Naive thymus-derived CD4-positive, alpha-beta T cell (primary cell): ENCODE measurements at regions not wholly inside any gene's neighbourhood (a gene's known extent, or its start where the extent isn't known, plus 50 kb on each side); places are given as distances from the start of the nearest gene placed in this dataset.

ENCODE experiments used
- ATAC-seq: fragments of 150-1000 bp; cut with Tn5 transposase; 2 replicates; pipeline ENCODE4 v1.10.0; 2021; ENCODE audit warnings: mild to moderate bottlenecking, moderate library complexity
- CTCF ChIA-PET: fragments of 350-600 bp; sonication (Branson Sonifier 250); formaldehyde crosslinking; loops from one replicate; lab custom pipeline; 2021; ENCODE audit warnings: antibody characterized with exemption; lab: Charles Lee
- POLR2A ChIA-PET: fragments of 350-600 bp; sonication (Branson Sonifier 250); formaldehyde crosslinking; loops from one replicate; lab custom pipeline; 2021; ENCODE audit warnings: antibody characterized with exemption, inconsistent platforms; lab: Charles Lee
- DNase-seq, 9 donors: peaks; one replicate each; pipeline versions ENCODE4 v3.0.0 to v3.0.0-alpha.2; 2020 to 2022; ENCODE audit warnings: mixed read lengths in 1 of 9
- H3K27ac ChIP-seq: one replicate; pipeline ENCODE4 v1.7.0; 2013; ENCODE audit warnings: mild to moderate bottlenecking, low read depth, low read length, moderate library complexity
- H3K27me3 ChIP-seq, 2 donors: one replicate each; pipeline ENCODE4 v1.7.0; 2013; ENCODE audit warnings: low read length in 2 of 2, mild to moderate bottlenecking in 2 of 2, moderate library complexity in 2 of 2; ENCODE audit not compliant: control insufficient read depth in 2 of 2, insufficient read depth in 2 of 2
- H3K36me3 ChIP-seq, 3 experiments: 1 replicate in 2 of 3; 2 replicates in 1 of 3; pipeline ENCODE4 v1.7.0; 2013; ENCODE audit warnings: low read length in 3 of 3, mild to moderate bottlenecking in 3 of 3, moderate library complexity in 1 of 3; ENCODE audit not compliant: insufficient read depth in 3 of 3, control insufficient read depth in 2 of 3
- H3K4me1 ChIP-seq, 2 donors: one replicate each; pipeline ENCODE4 v1.7.0; 2013; ENCODE audit warnings: low read length in 2 of 2, mild to moderate bottlenecking in 2 of 2, moderate library complexity in 1 of 2; ENCODE audit not compliant: control insufficient read depth in 2 of 2, insufficient read depth in 2 of 2
- H3K4me3 ChIP-seq: 2 replicates; pipeline ENCODE4 v1.7.0; 2013; ENCODE audit warnings: mild to moderate bottlenecking, low read length
- H3K9me3 ChIP-seq, 3 experiments: 1 replicate in 2 of 3; 2 replicates in 1 of 3; pipeline ENCODE4 v1.7.0; 2013; ENCODE audit warnings: low read length in 3 of 3; ENCODE audit not compliant: control insufficient read depth in 2 of 3
- H3K27ac Mint-ChIP-seq, 9 donors: one replicate each; pipeline ENCODE4 v1.8.0; 2020 to 2022; ENCODE audit warnings: mixed read lengths in 9 of 9, mild to moderate bottlenecking in 8 of 9, moderate library complexity in 5 of 9, inconsistent platforms in 2 of 9
- H3K27me3 Mint-ChIP-seq, 5 donors: one replicate each; pipeline ENCODE4 v1.8.0; 2021 to 2022; ENCODE audit warnings: mixed read lengths in 5 of 5, mild to moderate bottlenecking in 1 of 5
- H3K36me3 Mint-ChIP-seq, 5 donors: one replicate each; pipeline ENCODE4 v1.8.0; 2020 to 2022; ENCODE audit warnings: mixed read lengths in 5 of 5, mild to moderate bottlenecking in 3 of 5, inconsistent platforms in 1 of 5
- H3K4me1 Mint-ChIP-seq, 7 donors: one replicate each; pipeline ENCODE4 v1.8.0; 2020 to 2022; ENCODE audit warnings: mixed read lengths in 7 of 7, mild to moderate bottlenecking in 3 of 7, inconsistent platforms in 1 of 7
- H3K4me3 Mint-ChIP-seq, 10 donors: one replicate each; pipeline ENCODE4 v1.8.0; 2020 to 2022; ENCODE audit warnings: mild to moderate bottlenecking in 10 of 10, mixed read lengths in 10 of 10, moderate library complexity in 6 of 10, inconsistent platforms in 2 of 10
- H3K9me3 Mint-ChIP-seq, 11 donors: one replicate each; pipeline ENCODE4 v1.8.0; 2020 to 2022; ENCODE audit warnings: mixed read lengths in 11 of 11, mild to moderate bottlenecking in 4 of 11, inconsistent platforms in 1 of 11, moderate library complexity in 1 of 11
- intact Hi-C, 2 donors: fragments of 100-400 bp; cut with micrococcal nuclease; formaldehyde crosslinking; loops; one replicate each; pipeline ENCODE4 v1.15.1; 2023

DNA sequence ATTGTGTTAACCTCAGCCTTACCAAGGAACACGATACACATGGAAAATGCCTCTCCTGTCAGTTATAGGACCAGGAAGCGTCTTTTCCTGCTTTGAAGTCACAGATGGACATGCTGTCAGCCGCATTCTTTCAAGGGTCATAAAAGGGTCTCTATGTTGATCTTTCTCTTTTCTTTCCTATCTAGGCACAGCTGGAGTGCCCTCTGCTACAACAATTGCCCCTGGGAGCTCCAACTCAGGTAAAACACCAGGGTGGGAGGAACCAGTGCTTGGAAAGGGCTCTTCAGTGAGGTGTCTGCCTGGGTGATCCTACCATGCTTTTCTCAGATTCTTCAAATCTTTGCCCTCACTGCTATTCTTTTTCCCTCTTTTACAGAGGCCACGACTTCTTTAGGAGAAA lies 157.4 kb upstream of the CNTN1 start:
- H3K4me3 Mint-ChIP-seq = no peak overlapping the region
- Histone ChIP-seq H3K4me3 (no peak overlapping the region), H3K27ac (no peak overlapping the region), H3K27me3 (no peaks in the 10 kb centered on the region), H3K9me3 (no peaks in the 10 kb centered on the region), H3K36me3 (no peaks in the 10 kb centered on the region), H3K4me1 (no peaks in the 10 kb centered on the region)
- H3K36me3 Mint-ChIP-seq = no peaks in the 10 kb centered on the region
- no peak for DNase-seq
- intact Hi-C loops = no loop called here
- H3K27me3 Mint-ChIP-seq = no peaks in the 10 kb centered on the region
- no peak overlapping the region for H3K27ac Mint-ChIP-seq
- ChIA-PET POLR2A (no interaction called here), CTCF (no interaction called here)
- ATAC-seq = no peak
- H3K4me1 Mint-ChIP-seq = no peaks in the 10 kb centered on the region
- H3K9me3 Mint-ChIP-seq = peaks cover 0 to 14% (median 6%) of the 10 kb centered on the region in 11 donors

DNA sequence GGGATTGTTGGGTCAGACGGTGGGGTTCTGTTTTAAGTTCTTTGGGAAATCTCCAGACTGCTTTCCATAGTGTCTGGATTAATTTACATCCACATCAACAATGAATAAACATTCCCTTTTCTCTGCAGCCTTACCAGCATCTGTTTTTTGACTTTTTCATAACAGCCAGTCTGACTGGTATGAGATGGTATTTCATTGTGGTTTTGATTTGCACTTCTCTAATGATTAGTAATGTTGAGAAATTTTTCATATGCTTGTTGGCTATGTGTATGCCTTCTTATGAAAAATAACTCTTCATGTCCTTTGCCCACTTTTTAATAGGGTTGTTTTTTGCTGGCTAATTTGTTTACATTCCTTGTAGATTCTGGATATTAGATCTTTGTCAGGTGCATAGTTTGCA lies 140.8 kb upstream of the CNTN1 start:
- H3K27me3 ChIP-seq = no peaks in the 10 kb centered on the region
- ATAC-seq (no peak), DNase-seq (no peak)
- H3K36me3 Mint-ChIP-seq = no peaks in the 10 kb centered on the region
- intact Hi-C loops = no loop called here
- H3K36me3 ChIP-seq = no peaks in the 10 kb centered on the region
- ChIA-PET CTCF (no interaction called here), POLR2A (no interaction called here)
- peaks cover 3 to 28% (median 10%) of the 10 kb centered on the region in 11 donors for H3K9me3 Mint-ChIP-seq
- H3K27ac Mint-ChIP-seq = no peak overlapping the region
- no peaks in the 10 kb centered on the region for H3K4me1 ChIP-seq
- no peak overlapping the region for H3K4me3 Mint-ChIP-seq
- no peaks in the 10 kb centered on the region for H3K27me3 Mint-ChIP-seq
- H3K9me3 ChIP-seq = no peaks in the 10 kb centered on the region
- no peak overlapping the region for H3K27ac ChIP-seq
- no peaks in the 10 kb centered on the region for H3K4me1 Mint-ChIP-seq
- H3K4me3 ChIP-seq = no peak overlapping the region

DNA sequence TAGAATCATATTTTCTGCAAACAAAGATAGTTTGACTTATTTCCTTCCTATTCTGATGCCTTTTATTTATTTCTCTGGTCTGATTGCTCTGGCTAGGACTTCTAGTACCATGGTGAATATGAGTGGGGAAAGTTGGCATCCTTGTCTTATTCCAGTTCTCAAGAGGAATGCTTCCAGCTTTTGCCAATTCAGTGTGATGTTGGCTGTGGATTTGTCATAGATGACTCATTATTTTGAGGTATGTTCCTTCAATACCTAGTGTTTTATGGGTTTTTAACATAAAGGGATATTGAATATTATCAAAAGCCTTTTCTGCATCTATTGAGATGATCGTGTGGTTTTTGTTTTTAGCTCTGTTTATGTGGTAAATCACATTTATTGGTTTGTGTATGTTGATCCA lies 139.4 kb upstream of the CNTN1 start:
- no peak overlapping the region for H3K27ac Mint-ChIP-seq
- no peaks in the 10 kb centered on the region for H3K4me1 ChIP-seq
- H3K9me3 ChIP-seq = no peaks in the 10 kb centered on the region
- ATAC-seq (no peak), DNase-seq (no peak)
- H3K4me3 Mint-ChIP-seq = no peak overlapping the region
- ChIA-PET CTCF (no interaction called here), POLR2A (no interaction called here)
- no peaks in the 10 kb centered on the region for H3K27me3 Mint-ChIP-seq
- no peak overlapping the region for H3K4me3 ChIP-seq
- H3K27ac ChIP-seq = no peak overlapping the region
- H3K4me1 Mint-ChIP-seq = no peaks in the 10 kb centered on the region
- intact Hi-C loops = no loop called here
- H3K27me3 ChIP-seq = no peaks in the 10 kb centered on the region
- no peaks in the 10 kb centered on the region for H3K36me3 Mint-ChIP-seq
- no peaks in the 10 kb centered on the region for H3K36me3 ChIP-seq
- H3K9me3 Mint-ChIP-seq = peaks cover 3 to 28% (median 8%) of the 10 kb centered on the region in 11 donors

DNA sequence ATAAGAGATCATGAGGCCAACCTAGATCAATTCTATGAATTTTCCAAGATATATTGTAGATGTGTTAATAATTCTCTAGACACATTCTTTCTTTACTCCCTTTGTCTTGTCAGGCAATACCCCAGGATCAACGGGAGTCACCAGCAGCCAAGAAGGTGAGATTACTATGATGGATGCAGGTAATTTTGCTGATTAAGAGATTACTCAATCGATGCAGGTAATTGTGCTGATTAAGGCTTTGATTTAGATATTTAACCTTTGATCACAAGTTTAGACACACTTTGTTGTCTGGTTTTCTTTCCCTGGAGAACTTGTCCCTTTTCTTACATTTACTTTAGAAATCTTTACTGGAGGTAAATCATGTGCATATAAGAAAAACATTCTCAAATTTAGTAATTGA lies 134.3 kb upstream of the CNTN1 start:
- Mint-ChIP-seq H3K27ac (no peak overlapping the region), H3K4me3 (no peak overlapping the region), H3K9me3 (peaks cover 0 to 22% (median 8%) of the 10 kb centered on the region in 11 donors), H3K4me1 (no peaks in the 10 kb centered on the region), H3K36me3 (no peaks in the 10 kb centered on the region), H3K27me3 (no peaks in the 10 kb centered on the region)
- ChIA-PET CTCF (no interaction called here), POLR2A (no interaction called here)
- H3K4me3 ChIP-seq = no peak overlapping the region
- no peaks in the 10 kb centered on the region for H3K27me3 ChIP-seq
- intact Hi-C loops = no loop called here
- ATAC-seq (no peak), DNase-seq (no peak)
- H3K27ac ChIP-seq = no peak overlapping the region
- H3K36me3 ChIP-seq = no peaks in the 10 kb centered on the region
- no peaks in the 10 kb centered on the region for H3K9me3 ChIP-seq
- no peaks in the 10 kb centered on the region for H3K4me1 ChIP-seq

DNA sequence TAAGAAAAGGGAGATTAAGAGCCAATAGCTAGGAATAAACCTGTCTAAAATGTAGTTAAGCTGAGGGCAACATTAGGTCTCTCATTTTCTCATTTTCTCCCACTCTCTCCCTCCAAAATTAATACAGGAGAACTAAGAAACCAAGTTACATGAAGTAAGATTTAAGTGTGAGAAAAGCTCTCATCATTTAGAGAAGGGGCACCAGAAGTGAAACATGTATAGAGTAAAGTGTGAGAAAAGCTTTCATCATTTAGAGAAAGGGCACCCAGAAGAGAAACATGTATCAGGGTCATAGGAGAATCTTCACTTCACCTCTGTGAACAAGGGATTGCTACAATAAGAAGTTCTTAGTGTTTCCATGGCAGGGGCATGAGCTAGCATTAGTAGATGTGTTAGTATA lies 132.4 kb upstream of the CNTN1 start:
- Histone ChIP-seq H3K4me3 (no peak overlapping the region), H3K9me3 (no peaks in the 10 kb centered on the region), H3K27me3 (no peaks in the 10 kb centered on the region), H3K4me1 (no peaks in the 10 kb centered on the region), H3K36me3 (no peaks in the 10 kb centered on the region), H3K27ac (no peak overlapping the region)
- H3K4me3 Mint-ChIP-seq = no peak overlapping the region
- no peaks in the 10 kb centered on the region for H3K27me3 Mint-ChIP-seq
- DNase-seq (no peak), ATAC-seq (no peak)
- intact Hi-C loops = no loop called here
- H3K9me3 Mint-ChIP-seq = peaks cover 0 to 20% (median 6%) of the 10 kb centered on the region in 11 donors
- H3K27ac Mint-ChIP-seq = no peak overlapping the region
- ChIA-PET POLR2A (no interaction called here), CTCF (no interaction called here)
- H3K4me1 Mint-ChIP-seq = no peaks in the 10 kb centered on the region
- H3K36me3 Mint-ChIP-seq = no peaks in the 10 kb centered on the region

DNA sequence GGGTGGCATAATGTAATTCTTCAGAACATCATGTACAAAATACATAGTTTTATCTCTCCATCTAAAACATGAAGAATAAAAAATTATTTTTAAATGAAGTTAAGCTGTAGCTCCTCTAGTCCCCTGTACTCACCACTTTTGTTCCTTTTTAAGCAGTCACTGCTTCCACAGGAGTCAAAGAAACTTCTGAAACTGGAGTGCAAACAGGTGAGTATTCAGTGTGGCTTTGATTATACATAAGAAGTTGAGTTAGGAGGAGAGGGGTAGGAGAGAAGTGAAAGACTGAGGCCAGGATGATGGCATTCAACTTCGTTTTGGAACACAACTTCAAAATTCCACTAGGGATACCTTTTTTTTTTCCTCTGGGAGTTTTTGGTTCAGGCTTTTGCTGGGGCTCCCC lies 131.4 kb upstream of the CNTN1 start:
- Mint-ChIP-seq H3K4me3 (no peak overlapping the region), H3K27me3 (no peaks in the 10 kb centered on the region), H3K9me3 (peaks cover 0 to 18% (median 3%) of the 10 kb centered on the region in 11 donors), H3K36me3 (no peaks in the 10 kb centered on the region), H3K4me1 (no peaks in the 10 kb centered on the region), H3K27ac (no peak overlapping the region)
- ATAC-seq (no peak), DNase-seq (no peak)
- H3K36me3 ChIP-seq = no peaks in the 10 kb centered on the region
- no peak overlapping the region for H3K4me3 ChIP-seq
- no peaks in the 10 kb centered on the region for H3K9me3 ChIP-seq
- no peaks in the 10 kb centered on the region for H3K27me3 ChIP-seq
- H3K4me1 ChIP-seq = no peaks in the 10 kb centered on the region
- CTCF ChIA-PET = no interaction called here
- intact Hi-C loops = no loop called here
- H3K27ac ChIP-seq = no peak overlapping the region
- POLR2A ChIA-PET = no interaction called here

DNA sequence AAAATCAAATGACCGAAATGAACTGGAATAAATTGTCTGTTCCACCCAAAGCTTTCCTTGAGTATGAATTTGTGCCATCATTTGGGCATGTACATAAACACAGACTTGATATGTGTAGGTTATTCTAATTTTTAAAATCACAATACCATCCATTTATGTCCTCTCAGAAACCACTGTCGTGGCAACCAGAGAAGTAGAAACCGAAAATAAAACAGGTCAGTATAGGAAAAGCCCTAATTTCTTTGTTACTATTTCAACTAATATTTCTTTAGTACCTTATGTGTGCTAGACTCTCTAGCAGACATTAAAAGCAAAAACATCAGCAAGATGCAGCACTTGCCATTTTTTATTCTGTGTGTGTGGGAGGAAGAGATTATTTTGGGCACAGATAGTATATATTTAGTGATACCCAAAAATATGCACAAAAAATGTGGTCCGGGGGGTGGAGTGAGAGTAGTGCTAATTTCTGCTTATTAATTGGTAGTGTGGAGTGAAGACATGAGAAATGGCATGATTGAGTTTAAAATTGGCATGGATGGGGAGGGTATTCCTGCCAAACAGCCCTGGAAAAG lies 130.8 kb upstream of the CNTN1 start:
- CTCF ChIA-PET = no interaction called here
- no peak overlapping the region for H3K27ac Mint-ChIP-seq
- H3K27ac ChIP-seq = no peak overlapping the region
- H3K9me3 ChIP-seq = no peaks in the 10 kb centered on the region
- H3K27me3 ChIP-seq = no peaks in the 10 kb centered on the region
- peaks cover 0 to 18% (median 3%) of the 10 kb centered on the region in 11 donors for H3K9me3 Mint-ChIP-seq
- H3K27me3 Mint-ChIP-seq = no peaks in the 10 kb centered on the region
- no peaks in the 10 kb centered on the region for H3K4me1 Mint-ChIP-seq
- ATAC-seq (no peak), DNase-seq (no peak)
- H3K36me3 ChIP-seq = no peaks in the 10 kb centered on the region
- H3K4me3 Mint-ChIP-seq = no peak overlapping the region
- no peaks in the 10 kb centered on the region for H3K4me1 ChIP-seq
- intact Hi-C loops = no loop called here
- POLR2A ChIA-PET = no interaction called here
- no peak overlapping the region for H3K4me3 ChIP-seq
- H3K36me3 Mint-ChIP-seq = no peaks in the 10 kb centered on the region
